ENCODE measurements at regions not wholly inside any gene's neighbourhood (a gene's known extent, or its start where the extent isn't known, plus 50 kb on each side); places are given as distances from the start of the nearest gene placed in this dataset.
"Not testable (repeated sequence)": the region's sequence is repeated elsewhere in the genome, so short reads cannot be mapped to it uniquely, and the experiment has no call there.

DNA sequence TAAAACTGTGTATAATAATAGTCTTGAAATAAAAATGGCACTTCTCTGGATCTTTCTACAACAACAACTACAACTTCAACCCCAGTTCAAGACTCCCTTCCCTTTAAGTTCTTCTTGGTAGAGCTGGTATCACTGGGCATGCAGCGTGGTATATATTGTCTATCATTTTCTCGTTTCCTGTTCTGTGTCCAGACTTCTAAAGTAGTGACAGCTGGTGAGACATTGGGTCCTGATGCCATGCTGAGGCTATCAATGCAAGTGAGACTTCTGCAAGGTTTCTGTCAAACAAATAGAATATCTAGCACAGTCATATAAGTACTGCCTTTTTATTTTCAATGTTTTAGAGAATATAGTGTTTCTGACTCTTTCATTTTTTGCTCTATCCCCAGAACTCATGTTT lies 123.0 kb upstream of the GRIN3A start:
- Histone ChIP-seq H3K36me3 (ENCODE audit: control insufficient read depth, insufficient read depth, low read length) (no peaks in the 10 kb centered on the region), H3K4me3 (ENCODE audit: low read length) (no peak overlapping the region), H3K9me3 (ENCODE audit: control insufficient read depth, insufficient read depth, low read length) (peaks cover 13% of the 10 kb centered on the region), H3K4me1 (ENCODE audit: control insufficient read depth, insufficient read depth, low read length) (no peaks in the 10 kb centered on the region; the same call in 1 of the 2 replicates), H3K27me3 (ENCODE audit: control insufficient read depth, insufficient read depth, low read length) (no peaks in the 10 kb centered on the region), H3K27ac (ENCODE audit: low read length) (no peak overlapping the region)
- WGBS (ENCODE audit: insufficient coverage, insufficient read length), result no CpG with 5 or more reads among the region's 2 CpGs
- DNase-seq (ENCODE audit: low read depth, low spot score), result no peak

DNA sequence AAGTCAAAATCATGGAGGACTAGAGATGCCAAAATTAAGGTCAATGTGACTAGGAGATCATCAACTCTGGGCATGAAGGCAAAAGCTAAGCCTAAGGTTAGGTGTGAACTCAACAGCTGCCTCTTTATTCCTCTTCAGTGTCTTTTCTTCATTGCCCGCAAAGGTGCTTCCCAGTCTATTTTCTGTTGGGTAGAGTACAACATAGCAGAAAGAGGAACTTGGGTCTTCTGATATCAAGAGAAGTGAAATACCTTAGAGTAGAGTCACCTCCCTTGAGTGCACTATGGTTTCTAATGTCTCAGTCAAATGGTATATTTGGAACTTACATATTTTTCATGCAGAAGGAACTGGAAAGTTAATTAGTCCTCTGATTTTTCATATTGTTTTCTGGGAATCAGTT lies 122.5 kb upstream of the GRIN3A start:
- H3K36me3 ChIP-seq (ENCODE audit: control insufficient read depth, insufficient read depth, low read length), result no peaks in the 10 kb centered on the region
- H3K9me3 ChIP-seq (ENCODE audit: control insufficient read depth, insufficient read depth, low read length), result peaks cover 13% of the 10 kb centered on the region
- H3K27me3 ChIP-seq (ENCODE audit: control insufficient read depth, insufficient read depth, low read length), result no peaks in the 10 kb centered on the region
- WGBS (ENCODE audit: insufficient coverage, insufficient read length), result no CpG with 5 or more reads among the region's 1 CpG
- no peak overlapping the region for H3K27ac ChIP-seq (ENCODE audit: low read length)
- DNase-seq (ENCODE audit: low read depth, low spot score), result no peak
- no peaks in the 10 kb centered on the region; the same call in 1 of the 2 replicates for H3K4me1 ChIP-seq (ENCODE audit: control insufficient read depth, insufficient read depth, low read length)
- no peak overlapping the region for H3K4me3 ChIP-seq (ENCODE audit: low read length)

DNA sequence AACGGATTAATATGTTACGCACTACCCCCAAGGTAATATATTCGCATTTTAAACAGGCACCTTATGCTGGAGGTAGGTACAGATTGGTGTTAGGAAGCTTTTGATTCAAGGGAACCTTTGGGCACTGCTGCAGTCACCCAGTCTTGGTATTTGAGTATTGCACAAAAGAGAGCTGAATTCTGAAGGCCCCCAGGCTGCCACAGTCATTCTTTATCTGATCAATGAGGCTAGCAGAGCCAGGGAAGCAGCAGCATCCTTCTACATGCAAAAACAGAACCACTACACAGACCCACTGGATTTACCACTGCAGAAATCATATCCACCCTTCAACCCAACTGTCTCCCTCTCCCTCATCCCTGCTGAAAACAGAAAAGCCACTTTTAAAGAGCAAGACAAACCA lies 121.2 kb upstream of the GRIN3A start:
- Histone ChIP-seq H3K27me3 (ENCODE audit: control insufficient read depth, insufficient read depth, low read length) (no peaks in the 10 kb centered on the region), H3K36me3 (ENCODE audit: control insufficient read depth, insufficient read depth, low read length) (no peaks in the 10 kb centered on the region), H3K9me3 (ENCODE audit: control insufficient read depth, insufficient read depth, low read length) (peaks cover 13% of the 10 kb centered on the region), H3K4me1 (ENCODE audit: control insufficient read depth, insufficient read depth, low read length) (no peaks in the 10 kb centered on the region; the same call in 1 of the 2 replicates), H3K27ac (ENCODE audit: low read length) (no peak overlapping the region), H3K4me3 (ENCODE audit: low read length) (no peak overlapping the region)
- no CpG with 5 or more reads among the region's 3 CpGs for WGBS (ENCODE audit: insufficient coverage, insufficient read length)
- no peak for DNase-seq (ENCODE audit: low read depth, low spot score)

DNA sequence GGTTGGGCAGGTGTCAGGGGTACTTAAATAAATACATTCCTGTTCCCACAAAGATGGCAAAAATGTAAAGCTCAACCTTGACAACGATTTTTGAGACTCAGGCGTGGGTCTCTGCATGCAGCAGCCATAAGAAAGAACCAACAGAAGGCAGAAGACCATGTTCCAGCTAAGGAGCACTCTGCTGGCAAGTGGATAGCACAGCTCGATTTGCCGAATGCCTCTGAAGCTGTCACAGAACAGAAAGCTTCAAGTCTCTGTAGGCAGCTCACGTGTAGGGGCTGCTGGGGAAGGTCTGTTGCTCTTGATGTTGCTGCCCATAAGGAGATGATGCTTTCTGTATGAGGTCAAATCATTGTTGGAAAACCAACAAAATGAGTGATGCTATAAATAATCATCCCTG lies 119.6 kb upstream of the GRIN3A start:
- H3K27me3 ChIP-seq (ENCODE audit: control insufficient read depth, insufficient read depth, low read length), result no peaks in the 10 kb centered on the region
- peaks cover 7% of the 10 kb centered on the region for H3K9me3 ChIP-seq (ENCODE audit: control insufficient read depth, insufficient read depth, low read length)

DNA sequence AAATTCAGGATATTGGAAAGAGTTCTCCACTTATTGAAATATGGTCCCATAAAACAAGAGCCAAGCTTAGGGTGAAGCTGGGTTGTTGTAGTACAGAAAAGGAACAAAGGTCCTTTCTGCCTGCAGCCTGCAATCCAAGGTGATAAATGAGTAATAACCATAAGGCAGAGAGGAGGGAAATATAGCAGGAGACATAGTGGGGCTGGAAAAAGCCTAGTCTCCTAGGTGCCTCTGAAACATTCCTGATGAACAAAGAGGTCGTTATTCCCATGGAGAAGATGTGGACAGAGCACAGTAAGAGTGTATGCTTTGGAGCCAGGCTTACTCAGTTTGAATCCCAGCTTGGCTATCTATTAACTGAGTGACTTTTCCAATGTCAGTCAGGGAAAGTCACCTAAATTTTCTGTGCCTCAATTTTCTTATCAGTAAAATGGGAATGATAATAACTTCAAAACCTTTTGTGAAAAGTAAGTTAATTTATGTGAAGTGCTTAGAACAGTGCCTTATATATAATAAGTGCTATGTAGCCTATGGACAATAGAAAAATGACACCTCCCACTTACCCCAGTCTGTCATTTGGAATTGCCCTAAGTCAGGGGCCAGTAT lies 110.8 kb upstream of the GRIN3A start:
- Histone ChIP-seq H3K9me3 (ENCODE audit: control insufficient read depth, insufficient read depth, low read length) (peaks cover 3% of the 10 kb centered on the region; the same call in 1 of the 2 replicates), H3K36me3 (ENCODE audit: control insufficient read depth, insufficient read depth, low read length) (no peaks in the 10 kb centered on the region), H3K27me3 (ENCODE audit: control insufficient read depth, insufficient read depth, low read length) (no peaks in the 10 kb centered on the region), H3K4me3 (ENCODE audit: low read length) (no peak overlapping the region), H3K4me1 (ENCODE audit: control insufficient read depth, insufficient read depth, low read length) (no peaks in the 10 kb centered on the region), H3K27ac (ENCODE audit: low read length) (no peak overlapping the region)
- DNase-seq (ENCODE audit: low read depth, low spot score), result no peak
- no CpG with 5 or more reads among the region's 1 CpG for WGBS (ENCODE audit: insufficient coverage, insufficient read length)

More for the DNA sequence above, 119.6 kb upstream of the GRIN3A start:
- no CpG with 5 or more reads among the region's 5 CpGs for WGBS (ENCODE audit: insufficient coverage, insufficient read length)
- Histone ChIP-seq H3K27ac (ENCODE audit: low read length) (no peak overlapping the region), H3K4me3 (ENCODE audit: low read length) (no peak overlapping the region), H3K4me1 (ENCODE audit: control insufficient read depth, insufficient read depth, low read length) (no peaks in the 10 kb centered on the region), H3K36me3 (ENCODE audit: control insufficient read depth, insufficient read depth, low read length) (no peaks in the 10 kb centered on the region)
- DNase-seq (ENCODE audit: low read depth, low spot score), result no peak

DNA sequence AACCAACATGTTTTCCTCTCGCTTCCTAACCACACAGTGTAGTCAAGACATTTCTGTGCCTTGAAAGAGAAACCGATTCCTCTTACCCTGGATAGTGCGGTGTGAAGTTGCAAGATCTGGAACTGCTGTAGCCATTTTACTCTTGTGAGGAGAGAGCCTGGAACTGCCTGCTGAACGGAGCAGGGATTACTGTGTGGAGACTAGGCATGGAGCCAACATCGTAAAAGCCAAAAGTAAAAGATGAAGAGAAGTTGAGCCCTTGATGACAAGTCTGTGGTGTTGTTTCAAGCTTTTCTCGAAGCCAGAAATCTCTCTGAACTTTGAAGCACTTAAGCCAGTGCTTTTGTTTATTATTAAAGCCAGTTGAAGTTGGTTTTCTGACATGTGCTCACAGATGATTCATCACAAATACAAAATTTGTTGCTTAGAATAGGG lies 110.1 kb upstream of the GRIN3A start:
- WGBS (ENCODE audit: insufficient coverage, insufficient read length), result no CpG with 5 or more reads among the region's 6 CpGs
- Histone ChIP-seq H3K27ac (ENCODE audit: low read length) (no peak overlapping the region), H3K27me3 (ENCODE audit: control insufficient read depth, insufficient read depth, low read length) (no peaks in the 10 kb centered on the region), H3K9me3 (ENCODE audit: control insufficient read depth, insufficient read depth, low read length) (peaks cover 3% of the 10 kb centered on the region; the same call in 1 of the 2 replicates), H3K36me3 (ENCODE audit: control insufficient read depth, insufficient read depth, low read length) (no peaks in the 10 kb centered on the region), H3K4me1 (ENCODE audit: control insufficient read depth, insufficient read depth, low read length) (no peaks in the 10 kb centered on the region), H3K4me3 (ENCODE audit: low read length) (no peak overlapping the region)
- no peak for DNase-seq (ENCODE audit: low read depth, low spot score)

DNA sequence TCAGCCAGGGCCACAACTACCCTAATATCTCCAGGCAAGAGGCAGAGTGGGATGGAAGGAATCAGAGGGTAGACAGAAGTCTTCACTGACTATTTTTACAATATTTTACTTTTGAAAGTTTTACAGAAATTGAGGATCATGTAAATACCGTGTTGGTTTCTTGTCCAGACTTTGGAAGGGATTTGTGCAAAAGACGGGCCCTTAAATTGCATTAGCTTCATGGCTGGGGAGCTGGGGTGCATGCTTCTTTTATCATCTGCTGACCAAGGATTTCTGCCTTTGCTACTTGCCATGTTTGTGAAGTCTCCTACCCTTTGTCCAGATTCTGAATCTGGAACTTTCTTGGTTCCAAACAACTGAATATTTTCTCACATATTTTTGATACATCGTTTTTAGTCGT lies 107.7 kb upstream of the GRIN3A start:
- no peak overlapping the region for H3K27ac ChIP-seq (ENCODE audit: low read length)
- peaks cover 5% of the 10 kb centered on the region for H3K9me3 ChIP-seq (ENCODE audit: control insufficient read depth, insufficient read depth, low read length)
- DNase-seq (ENCODE audit: low read depth, low spot score), result no peak
- no peak overlapping the region for H3K4me3 ChIP-seq (ENCODE audit: low read length)
- H3K4me1 ChIP-seq (ENCODE audit: control insufficient read depth, insufficient read depth, low read length), result no peaks in the 10 kb centered on the region
- no peaks in the 10 kb centered on the region for H3K27me3 ChIP-seq (ENCODE audit: control insufficient read depth, insufficient read depth, low read length)
- WGBS (ENCODE audit: insufficient coverage, insufficient read length), result no CpG with 5 or more reads among the region's 4 CpGs
- no peaks in the 10 kb centered on the region for H3K36me3 ChIP-seq (ENCODE audit: control insufficient read depth, insufficient read depth, low read length)

DNA sequence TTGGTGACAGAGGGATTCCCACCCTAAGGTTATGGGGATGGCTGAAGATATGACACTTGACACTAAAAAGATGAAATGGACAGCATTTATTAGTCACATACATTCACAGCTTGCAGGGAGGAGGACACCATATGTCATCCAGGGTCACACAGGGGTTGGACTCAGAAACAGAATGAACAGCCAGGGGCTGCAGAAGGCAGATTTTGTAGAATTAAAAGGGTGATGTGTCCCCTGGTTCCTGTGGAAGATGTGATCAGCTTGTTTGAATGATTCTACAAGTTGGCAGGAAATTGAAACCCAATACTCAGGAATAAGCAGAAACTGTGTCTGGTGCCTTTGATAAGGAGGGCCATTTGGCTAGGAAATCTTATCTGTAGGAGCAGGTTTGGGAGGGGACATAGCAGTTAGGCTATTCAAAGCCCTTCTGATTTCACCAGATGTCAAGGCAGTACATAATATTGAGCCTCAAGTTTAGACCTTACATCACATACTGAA lies 102.3 kb upstream of the GRIN3A start:
- DNase-seq (ENCODE audit: low read depth, low spot score), result no peak
- Histone ChIP-seq H3K27ac (ENCODE audit: low read length) (no peak overlapping the region), H3K36me3 (ENCODE audit: control insufficient read depth, insufficient read depth, low read length) (no peaks in the 10 kb centered on the region), H3K4me1 (ENCODE audit: control insufficient read depth, insufficient read depth, low read length) (no peaks in the 10 kb centered on the region), H3K9me3 (ENCODE audit: control insufficient read depth, insufficient read depth, low read length) (peaks cover 5% of the 10 kb centered on the region), H3K4me3 (ENCODE audit: low read length) (no peak overlapping the region), H3K27me3 (ENCODE audit: control insufficient read depth, insufficient read depth, low read length) (no peaks in the 10 kb centered on the region)

DNA sequence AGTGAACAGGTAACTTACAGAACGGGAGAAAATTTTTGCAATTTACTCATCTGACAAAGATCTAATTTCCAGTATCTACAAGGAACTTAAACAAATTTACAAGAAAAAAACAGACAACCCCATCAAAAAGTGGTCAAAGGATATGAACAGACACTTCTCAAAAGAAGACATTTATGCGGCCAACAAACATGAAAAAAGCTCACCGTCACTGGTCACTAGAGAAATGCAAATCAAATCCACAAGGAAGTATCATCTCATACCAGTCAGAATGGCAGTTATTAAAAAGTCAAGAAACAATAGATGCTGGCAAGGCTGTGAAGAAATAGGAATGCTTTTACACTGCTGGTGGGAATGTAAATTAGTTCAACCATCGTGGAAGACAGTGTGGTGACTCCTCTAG lies 100.5 kb upstream of the GRIN3A start:
- WGBS (ENCODE audit: insufficient coverage, insufficient read length), result no CpG with 5 or more reads among the region's 4 CpGs
- DNase-seq (ENCODE audit: low read depth, low spot score); H3K4me3 ChIP-seq (ENCODE audit: low read length): not testable (repeated sequence)

DNA sequence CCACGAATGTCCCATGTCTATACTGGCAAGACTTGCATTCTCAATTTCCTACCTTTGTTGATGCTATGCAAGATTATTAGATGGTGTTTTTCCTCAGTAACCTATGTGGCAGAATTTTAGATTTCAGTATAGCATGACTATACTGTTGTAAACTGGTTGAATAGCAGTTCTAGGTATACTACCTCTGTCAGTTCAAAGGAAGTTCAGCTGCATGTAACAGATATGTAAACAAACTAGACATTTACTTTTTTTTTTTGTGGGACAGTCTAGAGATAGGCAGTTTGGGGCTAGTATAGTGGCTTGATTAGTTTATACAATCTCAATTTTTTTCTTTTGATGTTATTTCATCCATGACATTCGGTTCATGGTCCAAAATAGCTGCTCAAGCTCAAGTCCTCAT lies 97.6 kb upstream of the GRIN3A start:
- Histone ChIP-seq H3K4me1 (ENCODE audit: control insufficient read depth, insufficient read depth, low read length) (no peaks in the 10 kb centered on the region), H3K27ac (ENCODE audit: low read length) (no peak overlapping the region), H3K9me3 (ENCODE audit: control insufficient read depth, insufficient read depth, low read length) (no peaks in the 10 kb centered on the region; the same call in none of the 2 replicates), H3K4me3 (ENCODE audit: low read length) (no peak overlapping the region), H3K27me3 (ENCODE audit: control insufficient read depth, insufficient read depth, low read length) (no peaks in the 10 kb centered on the region), H3K36me3 (ENCODE audit: control insufficient read depth, insufficient read depth, low read length) (no peaks in the 10 kb centered on the region)
- WGBS (ENCODE audit: insufficient coverage, insufficient read length), result no CpG with 5 or more reads among the region's 2 CpGs
- no peak for DNase-seq (ENCODE audit: low read depth, low spot score)

More for the DNA sequence above, 100.5 kb upstream of the GRIN3A start:
- H3K27ac ChIP-seq (ENCODE audit: low read length); H3K36me3 ChIP-seq (ENCODE audit: control insufficient read depth, insufficient read depth, low read length); H3K4me1 ChIP-seq (ENCODE audit: control insufficient read depth, insufficient read depth, low read length); H3K9me3 ChIP-seq (ENCODE audit: control insufficient read depth, insufficient read depth, low read length); H3K27me3 ChIP-seq (ENCODE audit: control insufficient read depth, insufficient read depth, low read length): not testable (repeated sequence)

DNA sequence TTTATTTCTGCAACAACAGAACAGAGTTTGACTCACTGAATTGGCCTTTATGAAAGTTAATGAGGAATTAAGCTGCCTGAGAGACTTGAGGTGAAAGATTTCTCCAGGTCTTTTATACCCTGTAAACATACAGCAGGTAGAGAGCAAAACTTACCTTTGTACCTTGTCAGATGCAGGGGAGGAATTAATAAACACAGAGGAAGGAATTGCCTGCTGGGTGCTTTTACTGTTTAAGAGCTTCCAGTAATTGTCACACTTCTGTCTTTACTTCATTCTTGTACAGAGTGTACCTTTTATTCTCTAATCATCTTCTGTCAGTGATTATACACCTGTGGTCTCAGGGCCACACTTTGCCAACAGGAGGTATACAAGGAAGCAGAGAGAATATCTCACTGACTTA lies 94.0 kb upstream of the GRIN3A start:
- DNase-seq (ENCODE audit: low read depth, low spot score), result no peak
- no peak overlapping the region for H3K27ac ChIP-seq (ENCODE audit: low read length)
- no peaks in the 10 kb centered on the region for H3K27me3 ChIP-seq (ENCODE audit: control insufficient read depth, insufficient read depth, low read length)
- H3K36me3 ChIP-seq (ENCODE audit: control insufficient read depth, insufficient read depth, low read length), result no peaks in the 10 kb centered on the region
- H3K4me1 ChIP-seq (ENCODE audit: control insufficient read depth, insufficient read depth, low read length), result no peaks in the 10 kb centered on the region
- H3K9me3 ChIP-seq (ENCODE audit: control insufficient read depth, insufficient read depth, low read length), result peaks cover under 1% of the 10 kb centered on the region
- no peak overlapping the region for H3K4me3 ChIP-seq (ENCODE audit: low read length)
